ENCODE measurements at regions not wholly inside any gene's neighbourhood (a gene's known extent, or its start where the extent isn't known, plus 50 kb on each side); places are given as distances from the start of the nearest gene placed in this dataset.
A peak's percentile ranks its signal among the peaks of the same experiment; 100 is the strongest.

- DNase-seq: peak in 2 of 3 donors; percentile 52 to 68
- Histone ChIP-seq H3K27ac (no peak overlapping the region), H3K4me1 (peaks cover 0 to 15% (median 2%) of the 10 kb centered on the region in 4 donors), H3K9me3 (no peaks in the 10 kb centered on the region), H3K36me3 (no peaks in the 10 kb centered on the region), H3K4me3 (no peak overlapping the region), H3K27me3 (no peaks in the 10 kb centered on the region)
- TF ChIP-seq CTCF (IDR thresholded peaks at IDR 0.05) (no peak), POLR2A (IDR thresholded peaks at IDR 0.05) (no peak)
These were observed 135.7 kb downstream of the ZNF281 start for GRCh38 chr1:200274116-200274515.

- Histone ChIP-seq H3K9me3 (no peaks in the 10 kb centered on the region), H3K4me1 (peaks cover 0 to 15% (median 2%) of the 10 kb centered on the region in 4 donors), H3K27me3 (no peaks in the 10 kb centered on the region), H3K36me3 (no peaks in the 10 kb centered on the region), H3K27ac (no peak overlapping the region), H3K4me3 (no peak overlapping the region)
- no peak for TF ChIP-seq POLR2A (IDR thresholded peaks at IDR 0.05)
- no peak for TF ChIP-seq CTCF (IDR thresholded peaks at IDR 0.05)
- DNase-seq: no peak
These were observed 137.3 kb downstream of the ZNF281 start for GRCh38 chr1:200272481-200273068.

- DNase-seq: no peak
- TF ChIP-seq CTCF (IDR thresholded peaks at IDR 0.05) (no peak), POLR2A (IDR thresholded peaks at IDR 0.05) (no peak)
- no peaks in the 10 kb centered on the region for H3K36me3 ChIP-seq
- no peaks in the 10 kb centered on the region for H3K4me1 ChIP-seq
- no peaks in the 10 kb centered on the region for H3K27me3 ChIP-seq
- no peaks in the 10 kb centered on the region for H3K9me3 ChIP-seq
- no peak overlapping the region for H3K27ac ChIP-seq
- H3K4me3 ChIP-seq: no peak overlapping the region
These were observed 140.6 kb downstream of the ZNF281 start for GRCh38 chr1:200269256-200269655.

- no peak for TF ChIP-seq POLR2A (IDR thresholded peaks at IDR 0.05)
- no peak for TF ChIP-seq CTCF (IDR thresholded peaks at IDR 0.05)
- H3K27ac ChIP-seq: no peak overlapping the region
- H3K27me3 ChIP-seq: no peaks in the 10 kb centered on the region
These were observed 141.9 kb downstream of the ZNF281 start for GRCh38 chr1:200267937-200268336.

GRCh38 chr1:200267458-200267857, 142.4 kb downstream of the ZNF281 start:
- no peak for TF ChIP-seq CTCF (IDR thresholded peaks at IDR 0.05)
- TF ChIP-seq POLR2A (IDR thresholded peaks at IDR 0.05): no peak
- H3K4me1 ChIP-seq: no peaks in the 10 kb centered on the region
- DNase-seq: no peak
- no peak overlapping the region for H3K27ac ChIP-seq
- H3K9me3 ChIP-seq: no peaks in the 10 kb centered on the region
- H3K27me3 ChIP-seq: no peaks in the 10 kb centered on the region
- no peak overlapping the region for H3K4me3 ChIP-seq
- no peaks in the 10 kb centered on the region for H3K36me3 ChIP-seq

More at GRCh38 chr1:200267937-200268336, 141.9 kb downstream of the ZNF281 start:
- Histone ChIP-seq H3K9me3 (no peaks in the 10 kb centered on the region), H3K4me1 (no peaks in the 10 kb centered on the region), H3K36me3 (no peaks in the 10 kb centered on the region), H3K4me3 (no peak overlapping the region)
- no peak for DNase-seq

GRCh38 chr1:200266871-200267270, 143.0 kb downstream of the ZNF281 start:
- DNase-seq: no peak
- no peak overlapping the region for H3K4me3 ChIP-seq
- H3K9me3 ChIP-seq: no peaks in the 10 kb centered on the region
- no peaks in the 10 kb centered on the region for H3K4me1 ChIP-seq
- TF ChIP-seq CTCF (IDR thresholded peaks at IDR 0.05) (no peak), POLR2A (IDR thresholded peaks at IDR 0.05) (no peak)
- H3K27me3 ChIP-seq: no peaks in the 10 kb centered on the region
- H3K27ac ChIP-seq: no peak overlapping the region
- H3K36me3 ChIP-seq: no peaks in the 10 kb centered on the region

Data from Peyer's patch (tissue), 4 donors.